ENCODE measurements at regions not wholly inside any gene's neighbourhood (a gene's known extent, or its start where the extent isn't known, plus 50 kb on each side); places are given as distances from the start of the nearest gene placed in this dataset.

GRCh38 chr16:56063111-56063510 is 128.2 kb upstream of the GNAO1 start:
- H3K9ac ChIP-seq (ENCODE audit: low read length) = no peak overlapping the region

GRCh38 chr16:56057151-56057550 is 134.1 kb upstream of the GNAO1 start:
- Histone ChIP-seq H3K36me3 (replicated peaks; ENCODE audit: low read depth, low read length) (no peaks in the 10 kb centered on the region), H3K4me2 (ENCODE audit: low read length) (no peak overlapping the region), H3K79me2 (ENCODE audit: low read length) (no peaks in the 10 kb centered on the region), H3K9me3 (ENCODE audit: insufficient read depth, low read length) (no peaks in the 10 kb centered on the region), H3K27ac (ENCODE audit: low read length) (no peak overlapping the region), H3K4me1 (ENCODE audit: low read length) (no peaks in the 10 kb centered on the region), H3K9ac (ENCODE audit: low read length) (no peak overlapping the region), H3K27me3 (ENCODE audit: low read depth, low read length) (peaks cover 46% of the 10 kb centered on the region), H4K20me1 (ENCODE audit: insufficient read depth, low read length) (no peaks in the 10 kb centered on the region), H3K4me3 (ENCODE audit: low read length) (no peak overlapping the region), H2AFZ (ENCODE audit: low read depth, low read length) (no peak overlapping the region)
- TF ChIP-seq EZH2phosphoT487 (IDR thresholded peaks at IDR 0.05; ENCODE audit: low read depth) (no peak), CTCF (IDR thresholded peaks at IDR 0.05; ENCODE audit: low read depth, low read length) (no peak)

More at GRCh38 chr16:56063111-56063510, 128.2 kb upstream of the GNAO1 start:
- Histone ChIP-seq H4K20me1 (ENCODE audit: insufficient read depth, low read length) (no peaks in the 10 kb centered on the region), H3K36me3 (replicated peaks; ENCODE audit: low read depth, low read length) (no peaks in the 10 kb centered on the region), H3K4me1 (ENCODE audit: low read length) (no peaks in the 10 kb centered on the region), H3K4me2 (ENCODE audit: low read length) (no peak overlapping the region), H2AFZ (ENCODE audit: low read depth, low read length) (no peak overlapping the region), H3K79me2 (ENCODE audit: low read length) (no peaks in the 10 kb centered on the region), H3K27ac (ENCODE audit: low read length) (no peak overlapping the region), H3K9me3 (ENCODE audit: insufficient read depth, low read length) (no peaks in the 10 kb centered on the region), H3K27me3 (ENCODE audit: low read depth, low read length) (peaks cover 42% of the 10 kb centered on the region), H3K4me3 (ENCODE audit: low read length) (no peak overlapping the region)
- no peak for TF ChIP-seq CTCF (IDR thresholded peaks at IDR 0.05; ENCODE audit: low read depth, low read length)
- TF ChIP-seq EZH2phosphoT487 (IDR thresholded peaks at IDR 0.05; ENCODE audit: low read depth) = no peak

GRCh38 chr16:56050916-56051315 is 140.4 kb upstream of the GNAO1 start:
- peaks cover 15% of the 10 kb centered on the region for H3K4me1 ChIP-seq (ENCODE audit: low read length)
- no peak overlapping the region for H3K27ac ChIP-seq (ENCODE audit: low read length)
- H3K9me3 ChIP-seq (ENCODE audit: insufficient read depth, low read length) = no peaks in the 10 kb centered on the region
- H3K9ac ChIP-seq (ENCODE audit: low read length) = no peak overlapping the region
- H3K4me3 ChIP-seq (ENCODE audit: low read length) = no peak overlapping the region
- no peak overlapping the region for H3K4me2 ChIP-seq (ENCODE audit: low read length)
- no peaks in the 10 kb centered on the region for H4K20me1 ChIP-seq (ENCODE audit: insufficient read depth, low read length)
- no peaks in the 10 kb centered on the region for H3K36me3 ChIP-seq (replicated peaks; ENCODE audit: low read depth, low read length)
- H3K27me3 ChIP-seq (ENCODE audit: low read depth, low read length) = peaks cover 41% of the 10 kb centered on the region
- H2AFZ ChIP-seq (ENCODE audit: low read depth, low read length) = no peak overlapping the region
- TF ChIP-seq CTCF (IDR thresholded peaks at IDR 0.05; ENCODE audit: low read depth, low read length) = no peak
- TF ChIP-seq EZH2phosphoT487 (IDR thresholded peaks at IDR 0.05; ENCODE audit: low read depth) = no peak
- H3K79me2 ChIP-seq (ENCODE audit: low read length) = no peaks in the 10 kb centered on the region

- Histone ChIP-seq H3K4me2 (ENCODE audit: low read length) (peak overlapping the region; percentile 40), H2AFZ (ENCODE audit: low read depth, low read length) (no peak overlapping the region), H3K4me3 (ENCODE audit: low read length) (no peak overlapping the region), H3K79me2 (ENCODE audit: low read length) (no peaks in the 10 kb centered on the region), H3K27ac (ENCODE audit: low read length) (no peak overlapping the region; the same call in 1 of the 2 replicates), H3K4me1 (ENCODE audit: low read length) (peaks cover 15% of the 10 kb centered on the region), H3K27me3 (ENCODE audit: low read depth, low read length) (peaks cover 40% of the 10 kb centered on the region), H3K9me3 (ENCODE audit: insufficient read depth, low read length) (no peaks in the 10 kb centered on the region), H3K9ac (ENCODE audit: low read length) (no peak overlapping the region), H4K20me1 (ENCODE audit: insufficient read depth, low read length) (no peaks in the 10 kb centered on the region), H3K36me3 (replicated peaks; ENCODE audit: low read depth, low read length) (no peaks in the 10 kb centered on the region)
- TF ChIP-seq EZH2phosphoT487 (IDR thresholded peaks at IDR 0.05; ENCODE audit: low read depth) (no peak), CTCF (IDR thresholded peaks at IDR 0.05; ENCODE audit: low read depth, low read length) (no peak)
These were observed 142.7 kb upstream of the GNAO1 start for GRCh38 chr16:56048425-56049105.
